ENCODE measurements at regions not wholly inside any gene's neighbourhood (a gene's known extent, or its start where the extent isn't known, plus 50 kb on each side); places are given as distances from the start of the nearest gene placed in this dataset.

- no peaks in the 10 kb centered on the region for H3K4me1 Mint-ChIP-seq
- no peak overlapping the region for H3K4me3 Mint-ChIP-seq
- no peak for ATAC-seq (replicated peaks)
- H3K9me3 Mint-ChIP-seq, result no peaks in the 10 kb centered on the region
- H3K27me3 Mint-ChIP-seq, result peaks cover 24% of the 10 kb centered on the region
- H3K27ac Mint-ChIP-seq, result no peak overlapping the region
- H3K36me3 Mint-ChIP-seq (ENCODE audit: low read depth), result no peaks in the 10 kb centered on the region
Observed at GRCh38 chr4:144202081-144202480, 61.6 kb upstream of the GYPA start.

- H3K27me3 Mint-ChIP-seq, result peaks cover 17% of the 10 kb centered on the region
- H3K4me3 Mint-ChIP-seq, result no peak overlapping the region
- H3K4me1 Mint-ChIP-seq, result no peaks in the 10 kb centered on the region
- no peak for ATAC-seq (replicated peaks)
- H3K9me3 Mint-ChIP-seq, result no peaks in the 10 kb centered on the region
- no peak overlapping the region for H3K27ac Mint-ChIP-seq
- no peaks in the 10 kb centered on the region for H3K36me3 Mint-ChIP-seq (ENCODE audit: low read depth)
Observed at GRCh38 chr4:144203155-144203554, 62.6 kb upstream of the GYPA start.

GRCh38 chr4:144204431-144204830 lies 63.9 kb upstream of the GYPA start:
- H3K27me3 Mint-ChIP-seq, result peaks cover 9% of the 10 kb centered on the region
- H3K27ac Mint-ChIP-seq, result no peak overlapping the region
- no peak for ATAC-seq (replicated peaks)
- H3K9me3 Mint-ChIP-seq, result no peaks in the 10 kb centered on the region
- H3K4me3 Mint-ChIP-seq, result no peak overlapping the region
- no peaks in the 10 kb centered on the region for H3K36me3 Mint-ChIP-seq (ENCODE audit: low read depth)
- no peaks in the 10 kb centered on the region for H3K4me1 Mint-ChIP-seq

GRCh38 chr4:144206711-144207110 lies 66.2 kb upstream of the GYPA start:
- no peak for ATAC-seq (replicated peaks)
- H3K4me3 Mint-ChIP-seq, result no peak overlapping the region
- H3K9me3 Mint-ChIP-seq, result no peaks in the 10 kb centered on the region
- no peak overlapping the region for H3K27ac Mint-ChIP-seq
- no peaks in the 10 kb centered on the region for H3K27me3 Mint-ChIP-seq
- no peaks in the 10 kb centered on the region for H3K36me3 Mint-ChIP-seq (ENCODE audit: low read depth)
- no peaks in the 10 kb centered on the region for H3K4me1 Mint-ChIP-seq

- H3K27ac Mint-ChIP-seq, result no peak overlapping the region
- H3K4me1 Mint-ChIP-seq, result no peaks in the 10 kb centered on the region
- no peaks in the 10 kb centered on the region for H3K9me3 Mint-ChIP-seq
- no peak overlapping the region for H3K4me3 Mint-ChIP-seq
- H3K27me3 Mint-ChIP-seq, result no peaks in the 10 kb centered on the region
- ATAC-seq (replicated peaks), result no peak
- H3K36me3 Mint-ChIP-seq (ENCODE audit: low read depth), result no peaks in the 10 kb centered on the region
Observed at GRCh38 chr4:144208074-144208473, 67.6 kb upstream of the GYPA start.

GRCh38 chr4:144209491-144209890 lies 69.0 kb upstream of the GYPA start:
- H3K4me1 Mint-ChIP-seq, result no peaks in the 10 kb centered on the region
- H3K36me3 Mint-ChIP-seq (ENCODE audit: low read depth), result no peaks in the 10 kb centered on the region
- no peak for ATAC-seq (replicated peaks)
- no peaks in the 10 kb centered on the region for H3K27me3 Mint-ChIP-seq
- no peak overlapping the region for H3K27ac Mint-ChIP-seq
- no peaks in the 10 kb centered on the region for H3K9me3 Mint-ChIP-seq
- no peak overlapping the region for H3K4me3 Mint-ChIP-seq

GRCh38 chr4:144213371-144213770 lies 72.9 kb upstream of the GYPA start:
- Mint-ChIP-seq H3K36me3 (ENCODE audit: low read depth) (no peaks in the 10 kb centered on the region), H3K27me3 (peaks cover 4% of the 10 kb centered on the region), H3K27ac (no peak overlapping the region), H3K9me3 (no peaks in the 10 kb centered on the region), H3K4me3 (no peak overlapping the region), H3K4me1 (no peaks in the 10 kb centered on the region)
- no peak for ATAC-seq (replicated peaks)

- H3K4me1 Mint-ChIP-seq, result no peaks in the 10 kb centered on the region
- H3K36me3 Mint-ChIP-seq (ENCODE audit: low read depth), result no peaks in the 10 kb centered on the region
- no peak overlapping the region for H3K4me3 Mint-ChIP-seq
- peaks cover 6% of the 10 kb centered on the region for H3K27me3 Mint-ChIP-seq
- H3K9me3 Mint-ChIP-seq, result no peaks in the 10 kb centered on the region
- no peak overlapping the region for H3K27ac Mint-ChIP-seq
- ATAC-seq (replicated peaks), result no peak
Observed at GRCh38 chr4:144223149-144223548, 82.6 kb upstream of the GYPA start.

GRCh38 chr4:144223661-144224060 lies 83.1 kb upstream of the GYPA start:
- no peaks in the 10 kb centered on the region for H3K36me3 Mint-ChIP-seq (ENCODE audit: low read depth)
- H3K4me1 Mint-ChIP-seq, result no peaks in the 10 kb centered on the region
- H3K4me3 Mint-ChIP-seq, result no peak overlapping the region
- ATAC-seq (replicated peaks), result no peak
- H3K27me3 Mint-ChIP-seq, result peaks cover 4% of the 10 kb centered on the region
- H3K27ac Mint-ChIP-seq, result no peak overlapping the region
- H3K9me3 Mint-ChIP-seq, result no peaks in the 10 kb centered on the region

- H3K27me3 Mint-ChIP-seq, result no peaks in the 10 kb centered on the region
- peaks cover 5% of the 10 kb centered on the region for H3K9me3 Mint-ChIP-seq
- no peaks in the 10 kb centered on the region for H3K4me1 Mint-ChIP-seq
Observed at GRCh38 chr4:144259285-144259684, 118.8 kb upstream of the GYPA start.

GRCh38 chr4:144267084-144267483 lies 126.6 kb upstream of the GYPA start:
- Mint-ChIP-seq H3K27ac (no peak overlapping the region), H3K36me3 (ENCODE audit: low read depth) (no peaks in the 10 kb centered on the region), H3K9me3 (peaks cover 3% of the 10 kb centered on the region), H3K27me3 (no peaks in the 10 kb centered on the region), H3K4me3 (no peak overlapping the region), H3K4me1 (no peaks in the 10 kb centered on the region)
- ATAC-seq (replicated peaks), result no peak

More at GRCh38 chr4:144259285-144259684, 118.8 kb upstream of the GYPA start:
- Mint-ChIP-seq H3K27ac (no peak overlapping the region), H3K36me3 (ENCODE audit: low read depth) (no peaks in the 10 kb centered on the region), H3K4me3 (no peak overlapping the region)
- no peak for ATAC-seq (replicated peaks)

GRCh38 chr4:144280688-144281087 lies 140.2 kb upstream of the GYPA start:
- H3K4me3 Mint-ChIP-seq, result no peak overlapping the region
- H3K36me3 Mint-ChIP-seq (ENCODE audit: low read depth), result no peaks in the 10 kb centered on the region
- no peaks in the 10 kb centered on the region for H3K27me3 Mint-ChIP-seq
- H3K9me3 Mint-ChIP-seq, result no peaks in the 10 kb centered on the region
- no peak for ATAC-seq (replicated peaks)
- no peak overlapping the region for H3K27ac Mint-ChIP-seq
- no peaks in the 10 kb centered on the region for H3K4me1 Mint-ChIP-seq

GRCh38 chr4:144283526-144283925 lies 143.0 kb upstream of the GYPA start:
- Mint-ChIP-seq H3K9me3 (no peaks in the 10 kb centered on the region), H3K36me3 (ENCODE audit: low read depth) (no peaks in the 10 kb centered on the region), H3K27me3 (no peaks in the 10 kb centered on the region), H3K27ac (no peak overlapping the region), H3K4me3 (no peak overlapping the region), H3K4me1 (no peaks in the 10 kb centered on the region)
- no peak for ATAC-seq (replicated peaks)

GRCh38 chr4:144284026-144284425 lies 143.5 kb upstream of the GYPA start:
- Mint-ChIP-seq H3K4me3 (no peak overlapping the region), H3K27ac (no peak overlapping the region), H3K27me3 (no peaks in the 10 kb centered on the region), H3K4me1 (no peaks in the 10 kb centered on the region), H3K9me3 (no peaks in the 10 kb centered on the region), H3K36me3 (ENCODE audit: low read depth) (no peaks in the 10 kb centered on the region)
- ATAC-seq (replicated peaks), result no peak

GRCh38 chr4:144288011-144288903 lies 147.7 kb upstream of the GYPA start:
- no peaks in the 10 kb centered on the region for H3K4me1 Mint-ChIP-seq
- no peaks in the 10 kb centered on the region for H3K9me3 Mint-ChIP-seq
- ATAC-seq (replicated peaks), result no peak
- no peaks in the 10 kb centered on the region for H3K36me3 Mint-ChIP-seq (ENCODE audit: low read depth)
- no peak overlapping the region for H3K27ac Mint-ChIP-seq
- H3K27me3 Mint-ChIP-seq, result no peaks in the 10 kb centered on the region
- H3K4me3 Mint-ChIP-seq, result no peak overlapping the region

Measured in activated T-helper 17 cell treated with anti-CD3 and anti-CD28 coated beads, Interleukin-2, amount 50 U/mL, for 72 hours (primary cell).